ENCODE measurements at regions not wholly inside any gene's neighbourhood (a gene's known extent, or its start where the extent isn't known, plus 50 kb on each side); places are given as distances from the start of the nearest gene placed in this dataset.

GRCh38 chr9:19967888-19968459, 179.1 kb upstream of the SLC24A2 start:
- TF ChIP-seq CTCF (IDR thresholded peaks at IDR 0.05): no peak
- no peak for TF ChIP-seq EZH2phosphoT487 (IDR thresholded peaks at IDR 0.05)
- no peak for TF ChIP-seq EZH2 (IDR thresholded peaks at IDR 0.05)

Data from neural progenitor cell (in vitro differentiated cells).